ENCODE measurements at regions not wholly inside any gene's neighbourhood (a gene's known extent, or its start where the extent isn't known, plus 50 kb on each side); places are given as distances from the start of the nearest gene placed in this dataset.

DNA sequence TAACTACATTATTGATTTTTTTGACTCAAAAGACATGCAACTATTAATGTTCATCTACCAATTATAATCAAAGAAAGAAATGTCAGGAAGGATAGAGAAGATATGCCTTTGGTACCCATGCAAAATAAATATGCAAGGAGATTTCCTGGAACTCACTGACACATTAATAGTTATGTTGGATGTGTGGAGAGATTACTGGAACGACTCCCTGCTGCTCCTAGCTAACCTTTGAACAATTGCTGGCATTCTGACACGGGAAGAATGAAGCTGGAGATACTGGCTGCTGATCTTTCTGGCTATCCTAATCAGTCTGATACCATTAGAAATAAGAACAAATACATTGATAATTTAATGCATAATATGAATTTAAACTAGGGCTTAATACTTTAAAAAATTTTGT lies 507.9 kb upstream of the NRG3 start:
- no peak overlapping the region for H2AK5ac ChIP-seq (ENCODE audit: low read depth, low read length)
- no peak overlapping the region for H3K4ac ChIP-seq (replicated peaks; ENCODE audit: insufficient read length, low read depth, low read length)
- no peak overlapping the region for H3K9ac ChIP-seq (replicated peaks in 1 of 4; ENCODE audit: extremely low read depth in 1 of 4, low read depth in 3 of 4, low read length in 3 of 4)
- H3K27ac ChIP-seq (ENCODE audit: low read depth, low read length): no peak overlapping the region
- FAIRE-seq (no peak), DNase-seq (ENCODE audit: low read depth in 1 of 2, low spot score in 2 of 2) (no peak)
- H3K79me1 ChIP-seq (ENCODE audit: low read depth, low read length): no peaks in the 10 kb centered on the region
- H3K4me1 ChIP-seq (replicated peaks in 1 of 4; ENCODE audit: control insufficient read depth in 3 of 4, insufficient read depth in 4 of 4, low read length in 3 of 4): no peaks in the 10 kb centered on the region
- no peak overlapping the region for H2BK120ac ChIP-seq (replicated peaks; ENCODE audit: low read depth, low read length)
- H3K56ac ChIP-seq (replicated peaks; ENCODE audit: insufficient read length, low read depth, low read length): no peak overlapping the region
- H2BK20ac ChIP-seq (ENCODE audit: low read length): no peak overlapping the region
- H3K4me3 ChIP-seq (ENCODE audit: extremely low read depth in 1 of 4, insufficient read depth in 2 of 4, low read depth in 3 of 4, low read length in 4 of 4): no peak overlapping the region
- H3K23me2 ChIP-seq (ENCODE audit: low read depth, low read length): no peaks in the 10 kb centered on the region
- H3K14ac ChIP-seq (ENCODE audit: insufficient read length): no peak overlapping the region
- no peak overlapping the region for H2BK15ac ChIP-seq (ENCODE audit: low read length)
- H3K4me2 ChIP-seq (ENCODE audit: insufficient read depth in 1 of 2, low read depth in 2 of 2, low read length in 2 of 2): no peak overlapping the region
- no peak overlapping the region for H2BK5ac ChIP-seq (ENCODE audit: low read depth, low read length)
- H3K18ac ChIP-seq (ENCODE audit: extremely low read depth, low read length): no peak overlapping the region
- H4K91ac ChIP-seq (replicated peaks; ENCODE audit: insufficient read length, low read length): no peak overlapping the region
- WGBS, 2 experiments (ENCODE audit: extremely low coverage in 1 of 2, insufficient coverage in 1 of 2, insufficient read length in 1 of 2, insufficient replicate concordance in 2 of 2, low coverage in 1 of 2, low lambda C conversion rate in 2 of 2, missing lambda C conversion rate in 1 of 2): 33% methylated on average over 2 of the region's 2 CpGs; no CpG with 5 or more reads in 1 of the 2 experiments
- H3K79me2 ChIP-seq (ENCODE audit: control insufficient read depth in 1 of 2, insufficient read depth in 2 of 2, low read length in 2 of 2): no peaks in the 10 kb centered on the region
- H3K36me3 ChIP-seq (ENCODE audit: control insufficient read depth in 2 of 4, insufficient read depth in 4 of 4, low read length in 3 of 4): no peaks in the 10 kb centered on the region
- no peaks in the 10 kb centered on the region for H3K9me3 ChIP-seq (ENCODE audit: insufficient read depth in 2 of 2, low read depth in 1 of 2, low read length in 1 of 2)
- no peak overlapping the region for H4K5ac ChIP-seq (ENCODE audit: insufficient read length, low read depth, low read length)
- H3K27me3 ChIP-seq (replicated peaks in 1 of 4; ENCODE audit: control insufficient read depth in 3 of 4, extremely low read depth in 1 of 4, insufficient read depth in 3 of 4, low read length in 3 of 4): no peaks in the 10 kb centered on the region
- ChIA-PET POLR2A (ENCODE audit: partially characterized antibody) (no interaction called here), CTCF (ENCODE audit: partially characterized antibody) (interaction anchor here (0.7 kb wide), 1 partner anchor 23 kb away, joined by 3 read pairs; no protein-coding TSS in a partner anchor)
- no peak overlapping the region for H2AFZ ChIP-seq (ENCODE audit: low read length)
- no peak for TF ChIP-seq PHF8 (conservative IDR thresholded peaks at IDR 0.05; ENCODE audit: low read depth, low read length)
- no peak for TF ChIP-seq SAP30 (IDR thresholded peaks at IDR 0.05; ENCODE audit: insufficient read depth, insufficient replicate concordance, low read length)
- no peak for TF ChIP-seq ASH2L (IDR thresholded peaks at IDR 0.05; ENCODE audit: low read length)
- TF ChIP-seq CHD1 (IDR thresholded peaks at IDR 0.05; ENCODE audit: low read depth, low read length): no peak
- TF ChIP-seq EGR1 (IDR thresholded peaks at IDR 0.05; ENCODE audit: borderline replicate concordance, low read depth, low read length): no peak
- TF ChIP-seq RXRA (IDR thresholded peaks at IDR 0.05; ENCODE audit: insufficient read depth, low read depth, low read length): no peak
- TF ChIP-seq HDAC6 (IDR thresholded peaks at IDR 0.05; ENCODE audit: low read depth, low read length): no peak
- TF ChIP-seq GTF2F1 (IDR thresholded peaks at IDR 0.05; ENCODE audit: borderline replicate concordance, low read depth, low read length): no peak
- TF ChIP-seq SP2 (IDR thresholded peaks at IDR 0.05; ENCODE audit: low read length): no peak
- no peak for TF ChIP-seq TEAD4 (IDR thresholded peaks at IDR 0.05; ENCODE audit: low read depth, low read length)
- no peak for TF ChIP-seq SUZ12 (IDR thresholded peaks at IDR 0.05; ENCODE audit: low read length)
- no peak for TF ChIP-seq YY1 (IDR thresholded peaks at IDR 0.05; ENCODE audit: low read depth, low read length)
- no peak overlapping the region for H2BK12ac ChIP-seq (ENCODE audit: low read depth, low read length)
- H3K23ac ChIP-seq (ENCODE audit: insufficient read length): no peak overlapping the region
- no peak overlapping the region for H4K8ac ChIP-seq (ENCODE audit: extremely low read depth, insufficient read depth, low read length)
- no peaks in the 10 kb centered on the region for H4K20me1 ChIP-seq (replicated peaks in 1 of 2; ENCODE audit: control insufficient read depth in 1 of 2, insufficient read depth in 2 of 2, low read length in 2 of 2)
